ENCODE measurements at regions not wholly inside any gene's neighbourhood (a gene's known extent, or its start where the extent isn't known, plus 50 kb on each side); places are given as distances from the start of the nearest gene placed in this dataset.

- TF ChIP-seq CTCF (IDR thresholded peaks at IDR 0.05; ENCODE audit: insufficient read depth, low read length, poor library complexity, severe bottlenecking) (no peak), EZH2phosphoT487 (conservative IDR thresholded peaks at IDR 0.05; ENCODE audit: low read length) (no peak)
These were observed 153.6 kb upstream of the TWIST2 start for GRCh38 chr2:238694136-238694755.
